H9 (cell line): ENCODE measurements at regions not wholly inside any gene's neighbourhood (a gene's known extent, or its start where the extent isn't known, plus 50 kb on each side); places are given as distances from the start of the nearest gene placed in this dataset.

Experiments used
- DNase-seq: peaks from one replicate; pipeline ENCODE4 v3.0.0-alpha.2; 2017
- H2AFZ ChIP-seq: one replicate; pipeline ENCODE4 v1.6.1; 2013; ENCODE audit warnings: mild to moderate bottlenecking, low read length, control low read depth, moderate library complexity
- H2AK5ac ChIP-seq: 2 replicates; pipeline ENCODE4 v1.6.1; 2013; ENCODE audit warnings: low read length, control low read depth, mixed read lengths; ENCODE audit not compliant: insufficient read length
- H2BK120ac ChIP-seq: one replicate; pipeline ENCODE4 v1.6.1; 2013; ENCODE audit warnings: low read depth, mild to moderate bottlenecking, low read length, control low read depth, inconsistent platforms; ENCODE audit not compliant: poor library complexity, severe bottlenecking
- H2BK12ac ChIP-seq: 2 replicates; pipeline ENCODE4 v1.6.1; 2013; ENCODE audit warnings: low read length, control low read depth, mixed read lengths, low read depth; ENCODE audit not compliant: insufficient read length
- H2BK15ac ChIP-seq: 2 replicates; pipeline ENCODE4 v1.6.1; 2013; ENCODE audit warnings: low read depth, low read length, control low read depth
- H2BK20ac ChIP-seq: one replicate; pipeline ENCODE4 v1.6.1; 2013; ENCODE audit warnings: low read depth, mild to moderate bottlenecking, low read length, control low read depth, inconsistent platforms; ENCODE audit not compliant: poor library complexity, severe bottlenecking
- H2BK5ac ChIP-seq: 2 replicates; pipeline ENCODE4 v1.6.1; 2013; ENCODE audit warnings: low read length, control low read depth, mixed read lengths; ENCODE audit not compliant: insufficient read length
- H3K14ac ChIP-seq: 2 replicates; pipeline ENCODE4 v1.6.1; 2013; ENCODE audit warnings: low read length, control low read depth; ENCODE audit not compliant: insufficient read depth
- H3K18ac ChIP-seq: 2 replicates; pipeline ENCODE4 v1.6.1; 2013; ENCODE audit warnings: low read depth, mild to moderate bottlenecking, mixed read lengths, low read length, control low read depth; ENCODE audit not compliant: insufficient read length
- H3K23ac ChIP-seq: 2 replicates; pipeline ENCODE4 v1.6.1; 2013; ENCODE audit warnings: low read length, control low read depth, mixed read lengths, low read depth; ENCODE audit not compliant: insufficient read length
- H3K23me2 ChIP-seq: 2 replicates; pipeline ENCODE4 v1.6.1; 2013; ENCODE audit warnings: low read depth, mild to moderate bottlenecking, mixed read lengths, low read length, control low read depth; ENCODE audit not compliant: insufficient read length, poor library complexity, severe bottlenecking
- H3K27ac ChIP-seq: 2 replicates; pipeline ENCODE4 v1.5.1; 2013; ENCODE audit warnings: low read length, control low read depth, mixed read lengths, low read depth; ENCODE audit not compliant: insufficient read length
- H3K27me3 ChIP-seq: 2 replicates; pipeline ENCODE4 v1.6.1; 2013; ENCODE audit warnings: low read length, control low read depth, inconsistent platforms; ENCODE audit not compliant: insufficient read depth
- H3K4ac ChIP-seq: 2 replicates; pipeline ENCODE4 v1.6.1; 2013; ENCODE audit warnings: low read depth, mild to moderate bottlenecking, control low read depth, inconsistent platforms, low read length, moderate library complexity
- H3K4me1 ChIP-seq: 2 replicates; pipeline ENCODE4 v1.6.1; 2013; ENCODE audit warnings: low read length, control low read depth, inconsistent platforms; ENCODE audit not compliant: insufficient read depth
- H3K4me2 ChIP-seq: 2 replicates; pipeline ENCODE4 v1.6.1; 2013; ENCODE audit warnings: low read length, control low read depth, mixed read lengths; ENCODE audit not compliant: insufficient read length, insufficient read depth
- H3K56ac ChIP-seq: 2 replicates; pipeline ENCODE4 v1.6.1; 2013; ENCODE audit warnings: low read depth, mild to moderate bottlenecking, mixed read lengths, low read length, control low read depth; ENCODE audit not compliant: insufficient read length
- H3K79me1 ChIP-seq: 2 replicates; pipeline ENCODE4 v1.6.1; 2013; ENCODE audit warnings: low read depth, mild to moderate bottlenecking, moderate library complexity, low read length, control low read depth, inconsistent platforms; ENCODE audit not compliant: insufficient read depth, poor library complexity, severe bottlenecking
- H3K79me2 ChIP-seq: 2 replicates; pipeline ENCODE4 v1.6.1; 2013; ENCODE audit warnings: low read length, control low read depth, inconsistent platforms; ENCODE audit not compliant: insufficient read depth
- H3K9ac ChIP-seq: 2 replicates; pipeline ENCODE4 v1.6.1; 2013; ENCODE audit warnings: low read length, control low read depth, mixed read lengths; ENCODE audit not compliant: insufficient read length; ENCODE audit errors: extremely low read depth
- H3K9me3 ChIP-seq: one replicate; pipeline ENCODE4 v1.6.1; 2013; ENCODE audit warnings: low read depth, low read length, inconsistent platforms; ENCODE audit not compliant: control insufficient read depth
- H3T11ph ChIP-seq: one replicate; pipeline ENCODE4 v1.6.1; 2013; ENCODE audit warnings: mild to moderate bottlenecking, low read length, control low read depth, inconsistent platforms
- H4K20me1 ChIP-seq: one replicate; pipeline ENCODE4 v1.6.1; 2013; ENCODE audit not compliant: control insufficient read depth, insufficient read length, insufficient read depth
- H4K5ac ChIP-seq: 2 replicates; pipeline ENCODE4 v1.6.1; 2013; ENCODE audit warnings: low read depth, mild to moderate bottlenecking, mixed read lengths, low read length, control low read depth; ENCODE audit not compliant: insufficient read length
- H4K8ac ChIP-seq: replicated peaks from 2 replicates; pipeline ENCODE4 v1.6.1; 2013; ENCODE audit warnings: low read length, control low read depth, mixed read lengths, low read depth; ENCODE audit not compliant: insufficient read length
- H4K91ac ChIP-seq: 2 replicates; pipeline ENCODE4 v1.6.1; 2013; ENCODE audit warnings: low read depth, mild to moderate bottlenecking, moderate library complexity, mixed read lengths, low read length, control low read depth; ENCODE audit not compliant: insufficient read length
- H3K27ac Mint-ChIP-seq, 3 experiments: 2 replicates in 2 of 3; 3 replicates in 1 of 3; pipeline ENCODE4 v1.8.0; 2020 to 2021; ENCODE audit warnings: mixed read lengths in 3 of 3, mild to moderate bottlenecking in 1 of 3, moderate library complexity in 1 of 3
- H3K27me3 Mint-ChIP-seq: 2 replicates; pipeline ENCODE4 v1.8.0; 2021; ENCODE audit warnings: low read depth, mild to moderate bottlenecking, moderate library complexity, mixed read lengths
- H3K36me3 Mint-ChIP-seq, 3 experiments: 2 replicates in 2 of 3; 3 replicates in 1 of 3; pipeline ENCODE4 v1.8.0; 2020 to 2021; ENCODE audit warnings: low read depth in 3 of 3, mixed read lengths in 3 of 3; ENCODE audit not compliant: insufficient read depth in 1 of 3
- H3K4me1 Mint-ChIP-seq, 2 experiments: 2 replicates each; pipeline ENCODE4 v1.8.0; 2020; ENCODE audit warnings: mixed read lengths in 2 of 2
- H3K4me3 Mint-ChIP-seq, 2 experiments: 2 replicates in 1 of 2; 3 replicates in 1 of 2; pipeline ENCODE4 v1.8.0; 2020 to 2021; ENCODE audit warnings: mild to moderate bottlenecking in 2 of 2, mixed read lengths in 2 of 2, moderate library complexity in 1 of 2
- H3K9me3 Mint-ChIP-seq, 2 experiments: 2 replicates in 1 of 2; 3 replicates in 1 of 2; pipeline ENCODE4 v1.8.0; 2020; ENCODE audit warnings: mild to moderate bottlenecking in 2 of 2, mixed read lengths in 2 of 2, moderate library complexity in 1 of 2
- CTCF ChIP-seq: fragments of 200-600 bp; sonication (generic); conservative IDR thresholded peaks from 3 replicates; pipeline ENCODE4 v1.8.0; 2021; ENCODE audit warnings: antibody characterized with exemption, mild to moderate bottlenecking
- WGBS: extraction: QIAGEN DNeasy Blood & Tissue Kit; methylation state at CpG from one replicate; pipeline ENCODE4 v1.1.7; 2013; ENCODE audit warnings: missing lambda C conversion rate, low lambda C conversion rate, mixed read lengths; ENCODE audit not compliant: insufficient read length; ENCODE audit errors: extremely low coverage; 5-methylcytosine and 5-hydroxymethylcytosine counted together

DNA sequence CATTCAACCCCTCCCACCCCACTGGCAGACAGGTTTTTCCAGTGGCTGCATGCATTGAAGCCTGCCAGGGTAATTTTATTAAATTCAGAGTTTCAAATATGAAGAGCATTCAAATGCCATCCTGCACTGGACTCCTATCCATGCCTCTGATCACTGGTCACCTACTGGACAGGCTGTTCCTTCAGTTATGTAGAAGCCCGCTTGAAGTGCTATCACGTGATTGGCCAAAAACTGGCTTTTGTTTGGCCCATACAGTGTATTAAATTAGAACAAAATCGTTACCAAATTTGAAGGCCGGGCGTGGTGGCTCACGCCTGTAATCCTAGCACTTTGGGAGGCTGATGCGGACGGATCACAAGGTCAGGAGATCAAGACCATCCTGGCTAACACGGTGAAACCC, 464.1 kb downstream of the TSN start:
- Histone ChIP-seq H2BK5ac (no peak overlapping the region), H3K14ac (no peak overlapping the region), H3K4me1 (no peaks in the 10 kb centered on the region), H2BK20ac (no peak overlapping the region), H3T11ph (no peak overlapping the region), H3K56ac (no peak overlapping the region), H3K9ac (no peak overlapping the region), H3K4me2 (no peak overlapping the region), H4K91ac (no peak overlapping the region), H4K5ac (no peak overlapping the region), H2AFZ (no peak overlapping the region), H3K4ac (no peak overlapping the region), H4K20me1 (no peaks in the 10 kb centered on the region), H3K27me3 (no peaks in the 10 kb centered on the region), H3K79me1 (no peaks in the 10 kb centered on the region), H3K18ac (no peak overlapping the region), H2BK12ac (no peak overlapping the region), H3K23me2 (no peaks in the 10 kb centered on the region), H3K23ac (no peak overlapping the region), H2BK15ac (no peak overlapping the region), H3K9me3 (no peaks in the 10 kb centered on the region), H2BK120ac (no peak overlapping the region), H2AK5ac (no peak overlapping the region), H3K79me2 (no peaks in the 10 kb centered on the region), H3K27ac (no peak overlapping the region), H4K8ac (no peak overlapping the region)
- Mint-ChIP-seq H3K4me1 (no peaks in the 10 kb centered on the region), H3K36me3 (no peaks in the 10 kb centered on the region), H3K27ac (no peak overlapping the region), H3K9me3 (no peaks in the 10 kb centered on the region; a peak in 1 of 5 replicates), H3K27me3 (no peaks in the 10 kb centered on the region; the same call in 1 of the 2 replicates), H3K4me3 (no peak overlapping the region)
- TF ChIP-seq CTCF: no peak
- WGBS: no CpG with 5 or more reads among the region's 9 CpGs
- DNase-seq: no peak
